Urinary bladder (tissue), 3 donors: ENCODE measurements at regions not wholly inside any gene's neighbourhood (a gene's known extent, or its start where the extent isn't known, plus 50 kb on each side); places are given as distances from the start of the nearest gene placed in this dataset.

ENCODE experiments used
- DNase-seq: peaks from one replicate; pipeline ENCODE4 v3.0.0-alpha.2; 2015; ENCODE audit errors: extremely low spot score
- H3K27ac ChIP-seq: one replicate; pipeline ENCODE4 v1.5.1; 2013; ENCODE audit warnings: low read depth, mild to moderate bottlenecking, moderate library complexity
- H3K36me3 ChIP-seq: one replicate; pipeline ENCODE4 v1.6.1; 2013; ENCODE audit warnings: mild to moderate bottlenecking, moderate library complexity; ENCODE audit not compliant: insufficient read depth
- H3K4me1 ChIP-seq: one replicate; pipeline ENCODE4 v1.6.1; 2013; ENCODE audit warnings: mild to moderate bottlenecking, moderate library complexity; ENCODE audit not compliant: insufficient read depth
- H3K4me3 ChIP-seq: one replicate; pipeline ENCODE4 v1.5.1; 2013; ENCODE audit warnings: low read depth, low read length
- WGBS: extraction: QIAGEN DNeasy Blood & Tissue Kit; methylation state at CpG from one replicate; pipeline ENCODE4 v1.1.7; 2013; 5-methylcytosine and 5-hydroxymethylcytosine counted together
- donor health status: healthy with polysubstance abuse.
- donor health status: healthy.

DNA sequence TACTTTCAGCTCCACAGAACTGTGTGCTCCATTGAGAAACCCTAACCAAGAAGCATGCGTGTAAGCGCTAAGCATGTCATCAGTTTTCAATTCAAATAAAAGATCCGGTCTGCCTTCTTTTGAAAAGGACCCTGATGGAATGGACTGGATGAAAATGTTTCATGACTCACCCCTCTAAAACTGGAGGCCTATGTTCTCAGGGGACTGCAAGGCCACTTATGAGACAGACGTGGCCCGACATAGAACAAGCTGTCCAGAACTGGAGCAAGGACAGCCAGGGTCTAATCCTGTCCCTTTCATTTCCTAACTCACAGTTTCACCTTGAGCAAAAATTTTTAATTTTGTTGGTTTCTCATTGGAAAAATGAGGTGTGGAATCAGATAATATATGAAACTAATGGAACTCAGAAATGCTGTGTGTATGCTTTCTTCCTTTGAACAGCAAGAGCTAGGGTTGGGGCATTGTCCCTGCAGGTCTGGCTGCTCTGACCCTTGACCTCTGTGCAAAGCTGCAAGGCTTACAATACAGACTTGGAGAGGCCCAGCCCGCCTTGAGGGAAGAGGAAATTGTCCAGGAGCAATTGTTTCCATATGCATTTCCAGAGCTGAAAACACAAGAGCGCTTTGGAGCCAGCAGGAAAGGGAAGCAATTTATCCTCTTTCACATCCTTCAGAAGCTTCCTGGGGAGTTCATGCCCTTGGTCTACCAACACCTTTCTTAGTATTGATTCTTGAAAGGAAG lies 553.4 kb upstream of the KLF12 start:
- WGBS, result 74% methylated on average over 7 of the region's 7 CpGs
- Histone ChIP-seq H3K4me3 (no peak overlapping the region), H3K36me3 (peaks cover 3% of the 10 kb centered on the region), H3K27ac (no peak overlapping the region), H3K4me1 (no peaks in the 10 kb centered on the region)
- no peak for DNase-seq

DNA sequence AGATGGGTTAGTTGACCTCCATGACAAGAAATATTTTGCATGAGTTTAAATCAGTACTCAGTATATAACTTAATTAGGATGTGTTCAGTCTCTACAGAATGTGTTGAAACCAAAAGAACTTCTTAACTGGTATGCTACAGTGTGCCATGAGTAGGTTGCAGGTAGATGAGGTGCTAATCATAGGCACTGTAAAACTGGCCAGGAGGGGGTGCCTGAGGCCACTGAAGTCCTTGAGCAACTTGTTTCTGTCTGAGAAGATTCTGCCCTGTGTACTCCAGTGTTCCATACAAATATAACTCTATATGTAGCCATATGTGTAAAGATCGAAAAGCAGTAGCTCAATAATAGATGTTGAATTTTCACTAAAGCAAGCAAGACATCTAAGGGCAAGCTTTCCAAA lies 549.2 kb upstream of the KLF12 start:
- WGBS, result 98% methylated on average over 1 of the region's 1 CpG
- H3K4me3 ChIP-seq, result no peak overlapping the region
- peaks cover 3% of the 10 kb centered on the region for H3K36me3 ChIP-seq

DNA sequence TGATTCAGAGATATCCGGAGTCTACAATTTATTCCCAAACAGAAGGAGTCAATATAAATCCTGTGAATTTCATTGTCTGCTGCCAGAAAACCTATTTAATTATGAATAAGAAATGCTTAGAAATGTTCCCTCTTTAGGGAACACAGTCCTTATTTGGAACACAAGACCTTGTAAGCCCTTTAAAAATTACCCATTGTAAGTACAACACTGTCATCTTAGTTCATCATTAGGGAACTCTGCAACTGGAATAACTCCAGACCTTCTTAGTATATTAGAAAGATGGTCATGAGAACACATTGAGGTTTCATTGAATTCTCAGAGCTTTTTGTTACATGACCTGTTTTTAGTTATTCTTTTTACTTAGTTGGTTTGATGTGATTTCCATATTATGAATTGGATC lies 548.5 kb upstream of the KLF12 start:
- no peaks in the 10 kb centered on the region for H3K4me1 ChIP-seq

More for the DNA sequence above, 549.2 kb upstream of the KLF12 start:
- no peaks in the 10 kb centered on the region for H3K4me1 ChIP-seq
- no peak for DNase-seq
- H3K27ac ChIP-seq, result no peak overlapping the region

DNA sequence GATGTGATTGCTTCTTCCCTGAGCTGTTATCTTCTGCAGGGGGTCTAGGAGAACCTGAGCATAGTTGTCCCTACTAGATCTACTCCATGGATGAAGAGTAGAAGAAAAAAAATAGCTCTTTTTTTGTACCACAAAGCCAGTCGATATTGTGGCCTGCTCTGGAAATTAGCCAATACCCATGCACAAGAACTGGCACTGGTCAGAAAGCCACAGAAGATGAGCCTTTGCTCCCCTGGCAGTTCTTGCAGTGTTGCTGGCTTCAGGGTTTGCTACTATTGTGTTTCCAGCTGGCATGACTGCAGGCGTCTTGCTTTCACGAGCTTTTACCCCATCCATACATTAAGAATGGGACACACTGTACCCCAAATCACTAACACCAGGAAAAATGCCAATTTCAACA lies 547.7 kb upstream of the KLF12 start:
- no peak for DNase-seq
- 97% methylated on average over 3 of the region's 3 CpGs for WGBS
- Histone ChIP-seq H3K4me1 (no peaks in the 10 kb centered on the region), H3K36me3 (peaks cover 3% of the 10 kb centered on the region), H3K27ac (no peak overlapping the region), H3K4me3 (no peak overlapping the region)

More for the DNA sequence above, 548.5 kb upstream of the KLF12 start:
- no peak for DNase-seq
- no peak overlapping the region for H3K27ac ChIP-seq
- peaks cover 3% of the 10 kb centered on the region for H3K36me3 ChIP-seq
- no peak overlapping the region for H3K4me3 ChIP-seq
- WGBS, result 90% methylated on average over 1 of the region's 1 CpG

DNA sequence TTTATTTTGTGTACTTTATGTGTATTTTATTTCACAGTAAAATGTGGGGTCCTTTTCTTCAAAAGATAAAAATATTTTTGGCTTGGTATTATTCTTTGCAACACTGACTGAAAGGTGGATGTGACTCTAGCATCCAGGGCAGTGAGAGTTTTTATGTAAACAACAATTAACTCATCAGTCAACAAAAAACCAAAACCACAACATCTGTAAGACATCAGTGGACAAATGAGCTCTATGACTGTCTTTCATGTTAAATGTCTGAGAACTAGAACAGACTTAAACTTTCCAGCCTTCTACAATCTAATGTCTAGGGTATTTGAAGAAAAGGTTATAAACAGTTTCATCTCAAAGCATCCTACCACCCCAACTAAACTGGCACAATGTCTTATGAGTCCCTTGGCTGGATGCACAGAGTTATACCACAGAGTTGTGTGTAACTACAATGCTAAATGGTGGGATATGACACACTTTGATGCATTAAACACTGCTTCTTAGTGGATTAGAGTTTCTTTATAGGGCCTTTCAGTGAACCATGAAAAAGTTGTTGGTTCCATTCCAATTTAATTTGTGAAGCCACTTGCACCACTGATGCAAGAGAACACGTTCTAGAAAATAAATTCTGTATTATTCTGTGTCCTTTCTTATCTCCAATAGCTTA lies 544.2 kb upstream of the KLF12 start:
- 58% methylated on average over 1 of the region's 1 CpG for WGBS
- Histone ChIP-seq H3K27ac (no peak overlapping the region), H3K4me3 (no peak overlapping the region), H3K4me1 (no peaks in the 10 kb centered on the region), H3K36me3 (peaks cover under 1% of the 10 kb centered on the region)
- DNase-seq, result no peak

DNA sequence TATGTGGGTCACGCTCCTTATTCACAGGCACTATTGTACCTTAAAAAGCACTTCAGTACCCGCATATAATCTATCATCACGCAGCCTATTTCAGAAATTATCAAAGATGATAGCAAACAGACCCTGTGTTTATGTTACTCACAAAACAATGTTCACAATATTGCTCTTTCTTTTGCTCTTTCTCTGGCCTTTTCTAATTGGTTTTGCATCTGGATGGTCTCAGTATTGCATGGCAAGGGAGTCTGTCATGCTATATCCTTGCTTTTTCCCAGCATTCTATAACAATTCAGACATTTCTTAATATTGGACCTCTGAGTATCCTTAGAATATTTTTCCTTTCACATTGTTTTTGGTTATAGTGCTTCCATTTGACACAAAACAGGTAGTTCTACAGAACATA lies 541.8 kb upstream of the KLF12 start:
- H3K4me3 ChIP-seq, result no peak overlapping the region
- no peaks in the 10 kb centered on the region for H3K36me3 ChIP-seq
- no peak for DNase-seq
- H3K4me1 ChIP-seq, result no peaks in the 10 kb centered on the region
- WGBS, result 66% methylated on average over 3 of the region's 3 CpGs
- H3K27ac ChIP-seq, result no peak overlapping the region

DNA sequence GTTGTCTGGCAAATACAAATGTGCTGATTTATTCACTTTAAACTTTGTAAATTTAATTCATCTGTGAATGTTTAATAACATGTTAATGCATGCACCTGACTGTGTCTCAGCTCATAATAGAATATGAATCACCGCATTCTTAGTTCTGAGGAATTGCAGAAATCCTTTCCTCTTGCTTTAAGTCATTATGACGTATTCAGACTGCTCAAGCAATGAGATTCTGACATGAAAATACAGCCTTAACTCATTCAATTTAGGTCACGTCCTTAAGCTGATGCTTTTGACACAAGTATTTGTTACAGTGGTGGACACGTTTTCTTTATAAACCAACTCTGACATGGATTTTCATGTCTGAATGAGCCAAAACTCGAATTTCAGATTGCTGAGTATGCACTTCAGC lies 541.0 kb upstream of the KLF12 start:
- DNase-seq, result no peak
- WGBS, result 76% methylated on average over 5 of the region's 5 CpGs

DNA sequence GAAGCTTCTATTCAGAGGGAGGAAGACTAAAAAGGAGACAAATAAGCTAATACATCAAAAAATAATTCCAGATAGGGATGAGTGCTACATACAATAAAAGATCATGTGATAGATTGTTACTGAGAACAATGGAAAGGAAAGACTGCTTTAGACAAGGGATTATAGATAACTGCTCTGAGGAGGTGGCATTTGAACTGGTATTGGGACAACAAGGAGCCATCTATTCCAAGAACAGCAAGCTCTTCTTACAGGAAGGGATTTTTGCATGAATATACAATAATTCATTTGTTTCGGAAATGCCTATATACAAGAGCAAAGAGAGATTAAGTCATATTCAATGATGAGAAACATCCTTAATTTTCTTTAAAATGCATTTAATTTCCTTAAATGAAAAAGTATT lies 540.5 kb upstream of the KLF12 start:
- H3K4me3 ChIP-seq, result no peak overlapping the region
- 92% methylated on average over 1 of the region's 1 CpG for WGBS
- no peak for DNase-seq

More for the DNA sequence above, 541.0 kb upstream of the KLF12 start:
- Histone ChIP-seq H3K27ac (no peak overlapping the region), H3K4me1 (no peaks in the 10 kb centered on the region), H3K36me3 (no peaks in the 10 kb centered on the region), H3K4me3 (no peak overlapping the region)

DNA sequence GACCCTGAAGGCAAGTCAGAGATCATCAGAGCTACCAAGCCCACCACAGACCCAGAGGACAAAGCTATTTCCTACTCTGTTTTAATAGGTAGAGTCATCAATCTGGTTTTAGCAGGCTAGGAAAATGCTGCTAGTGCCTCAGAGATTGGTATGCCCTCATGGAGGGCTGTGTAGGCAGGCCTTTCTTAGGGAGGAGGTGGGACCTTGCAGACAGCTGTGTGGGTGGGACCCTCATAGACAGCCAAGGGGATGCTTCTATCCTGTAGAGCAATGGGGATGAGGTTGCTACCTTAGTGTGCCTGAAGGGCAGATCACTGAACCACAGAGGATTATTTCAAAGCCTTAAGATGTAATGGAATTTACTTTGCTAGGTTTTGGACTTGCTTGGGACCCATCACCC lies 534.9 kb upstream of the KLF12 start:
- Histone ChIP-seq H3K4me3 (no peak overlapping the region), H3K36me3 (no peaks in the 10 kb centered on the region), H3K27ac (no peak overlapping the region), H3K4me1 (no peaks in the 10 kb centered on the region)
- DNase-seq, result no peak

More for the DNA sequence above, 540.5 kb upstream of the KLF12 start:
- no peaks in the 10 kb centered on the region for H3K4me1 ChIP-seq
- no peak overlapping the region for H3K27ac ChIP-seq
- H3K36me3 ChIP-seq, result no peaks in the 10 kb centered on the region

DNA sequence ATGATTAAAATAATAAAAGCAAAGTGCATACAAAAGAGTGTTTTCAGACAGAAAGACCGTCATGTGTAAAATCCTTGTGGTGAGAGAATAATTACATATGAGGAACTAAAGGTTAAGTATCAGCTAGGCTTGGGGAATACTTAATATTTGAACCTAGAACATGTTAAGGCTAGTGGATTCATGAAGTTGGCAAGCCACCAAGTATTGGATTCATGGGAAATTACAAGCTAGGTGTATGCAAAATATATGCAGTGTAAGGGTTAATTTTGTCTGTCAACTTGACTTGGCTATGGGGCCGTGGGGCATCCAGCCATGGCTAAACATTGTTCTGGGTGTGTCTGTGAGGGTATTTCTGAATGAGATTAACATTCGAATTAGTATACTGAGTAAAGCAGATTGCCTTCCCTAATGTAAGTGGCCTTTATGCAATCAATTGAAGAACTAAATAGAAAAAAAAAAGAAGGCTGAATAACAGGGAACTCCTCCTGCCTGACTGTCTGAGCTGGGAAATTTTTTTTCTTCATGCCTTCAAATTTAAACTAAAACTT lies 533.5 kb upstream of the KLF12 start:
- Histone ChIP-seq H3K4me3 (no peak overlapping the region), H3K27ac (no peak overlapping the region), H3K36me3 (no peaks in the 10 kb centered on the region), H3K4me1 (no peaks in the 10 kb centered on the region)
- no peak for DNase-seq
- 68% methylated on average over 3 of the region's 3 CpGs for WGBS

DNA sequence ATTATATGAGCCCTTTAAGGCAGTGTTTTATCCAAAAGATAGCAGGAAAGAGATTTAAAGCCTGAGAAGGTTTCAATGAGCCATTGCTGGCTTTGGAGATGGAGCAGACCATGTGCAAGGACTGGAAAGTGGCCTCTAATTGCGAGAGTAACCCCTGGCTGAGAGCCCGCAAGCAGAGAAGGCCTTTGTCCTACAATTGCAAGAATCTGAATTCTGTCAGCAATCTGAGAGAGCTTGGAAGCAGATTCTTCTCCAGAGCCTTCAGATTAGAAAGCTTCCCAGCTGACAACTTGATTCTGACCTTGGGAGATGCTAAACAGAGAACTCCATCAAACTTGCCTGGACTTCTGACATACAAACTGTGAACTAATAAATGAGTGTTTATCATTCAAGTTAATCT lies 528.7 kb upstream of the KLF12 start:
- 75% methylated on average over 2 of the region's 2 CpGs for WGBS

DNA sequence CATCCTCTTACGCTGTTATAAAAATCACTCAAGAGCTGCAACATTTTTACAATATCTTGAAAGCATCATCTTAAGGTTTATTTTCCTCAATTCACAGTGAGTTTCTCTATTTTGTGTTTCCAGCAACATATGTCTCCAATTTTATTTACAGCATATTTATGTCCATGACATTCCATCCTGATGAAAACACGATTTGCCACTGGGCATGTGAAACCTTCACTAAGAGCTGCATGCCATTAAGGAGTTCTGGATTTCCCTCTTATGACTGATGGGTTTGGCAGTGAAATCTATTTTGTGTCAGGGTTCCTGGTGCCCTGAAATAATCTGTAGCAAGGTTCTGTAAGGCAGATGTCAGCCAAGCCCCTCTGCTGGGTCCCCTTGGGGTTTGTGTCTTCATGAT lies 527.6 kb upstream of the KLF12 start:
- no peak overlapping the region for H3K27ac ChIP-seq
- no peaks in the 10 kb centered on the region for H3K36me3 ChIP-seq
- no peak overlapping the region for H3K4me3 ChIP-seq
- H3K4me1 ChIP-seq, result no peaks in the 10 kb centered on the region
- DNase-seq, result no peak
- 77% methylated on average over 2 of the region's 2 CpGs for WGBS

More for the DNA sequence above, 528.7 kb upstream of the KLF12 start:
- H3K4me3 ChIP-seq, result no peak overlapping the region
- no peak for DNase-seq
- H3K36me3 ChIP-seq, result no peaks in the 10 kb centered on the region
- no peak overlapping the region for H3K27ac ChIP-seq
- H3K4me1 ChIP-seq, result no peaks in the 10 kb centered on the region

DNA sequence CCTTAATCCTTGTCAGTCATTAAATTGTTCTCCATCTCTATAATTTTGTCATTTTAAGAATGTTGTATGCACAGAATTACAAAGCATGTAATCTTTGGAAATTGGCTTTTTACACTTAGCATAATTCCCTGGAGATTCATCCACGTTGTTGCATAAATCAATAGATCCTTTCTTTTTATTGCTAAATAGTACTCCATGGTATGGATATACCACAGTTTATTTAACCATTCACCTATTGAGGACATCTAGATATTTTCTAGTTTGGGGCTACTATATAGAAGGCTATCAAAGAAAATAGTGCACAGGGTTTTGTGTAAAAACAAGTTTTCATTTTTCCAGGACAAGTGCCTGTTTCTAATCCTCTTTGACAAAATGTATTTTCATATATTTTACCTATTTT lies 523.6 kb upstream of the KLF12 start:
- no peaks in the 10 kb centered on the region for H3K36me3 ChIP-seq
- H3K4me3 ChIP-seq, result no peak overlapping the region
- no peak for DNase-seq
- H3K27ac ChIP-seq, result no peak overlapping the region
- no peaks in the 10 kb centered on the region for H3K4me1 ChIP-seq
- WGBS, result 93% methylated on average over 1 of the region's 1 CpG

DNA sequence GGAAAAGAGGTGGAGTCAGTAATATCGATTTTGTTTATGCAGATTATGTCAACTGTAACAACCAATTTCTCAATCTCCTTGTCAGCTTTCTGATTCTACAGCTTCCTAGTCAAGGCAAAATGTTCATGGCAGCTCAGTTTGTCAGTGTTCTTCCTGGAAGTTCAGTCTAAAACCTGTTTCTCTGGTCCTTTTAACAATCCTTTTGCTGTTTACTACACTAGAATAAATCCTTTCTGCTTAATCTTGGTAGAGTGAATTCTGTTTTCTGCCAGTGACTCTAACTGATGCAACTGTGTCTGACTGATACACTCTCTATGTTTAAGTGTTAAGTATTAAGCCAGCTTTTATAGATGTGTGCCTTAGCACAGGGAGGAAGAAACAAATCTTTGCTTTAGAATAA lies 516.9 kb upstream of the KLF12 start:
- no peaks in the 10 kb centered on the region for H3K4me1 ChIP-seq
- no peak overlapping the region for H3K27ac ChIP-seq
- peak; percentile 33 for DNase-seq
- WGBS, result 61% methylated on average over 1 of the region's 1 CpG
- no peak overlapping the region for H3K4me3 ChIP-seq
- H3K36me3 ChIP-seq, result no peaks in the 10 kb centered on the region
